ENCODE measurements at regions not wholly inside any gene's neighbourhood (a gene's known extent, or its start where the extent isn't known, plus 50 kb on each side); places are given as distances from the start of the nearest gene placed in this dataset.
"Not testable (repeated sequence)": the region's sequence is repeated elsewhere in the genome, so short reads cannot be mapped to it uniquely, and the experiment has no call there.

- DNase-seq, result not testable (repeated sequence)
Measured at GRCh38 chr15:92806171-92806570, 94.0 kb upstream of the CHD2 start.

DNA sequence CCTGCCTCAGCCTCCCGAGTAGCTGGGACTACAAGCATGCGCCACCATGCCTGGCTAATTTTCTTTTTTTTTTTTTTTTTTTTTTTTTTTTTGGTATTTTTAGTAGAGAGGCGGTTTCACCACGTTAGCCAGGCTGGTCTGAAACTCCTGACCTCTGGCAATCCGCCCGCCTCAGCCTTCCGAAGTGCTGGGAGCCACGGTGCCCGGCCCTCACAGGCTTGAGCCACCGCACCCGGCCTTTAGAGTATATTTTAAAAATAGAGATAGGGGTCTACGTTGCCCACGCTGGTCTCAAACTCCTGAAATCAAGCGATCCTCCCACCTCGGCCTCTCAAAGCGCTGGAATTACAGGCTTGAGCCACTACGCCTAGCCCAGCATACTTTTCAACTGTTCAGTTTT is 93.4 kb upstream of the CHD2 start:
- DNase-seq, result no peak

DNA sequence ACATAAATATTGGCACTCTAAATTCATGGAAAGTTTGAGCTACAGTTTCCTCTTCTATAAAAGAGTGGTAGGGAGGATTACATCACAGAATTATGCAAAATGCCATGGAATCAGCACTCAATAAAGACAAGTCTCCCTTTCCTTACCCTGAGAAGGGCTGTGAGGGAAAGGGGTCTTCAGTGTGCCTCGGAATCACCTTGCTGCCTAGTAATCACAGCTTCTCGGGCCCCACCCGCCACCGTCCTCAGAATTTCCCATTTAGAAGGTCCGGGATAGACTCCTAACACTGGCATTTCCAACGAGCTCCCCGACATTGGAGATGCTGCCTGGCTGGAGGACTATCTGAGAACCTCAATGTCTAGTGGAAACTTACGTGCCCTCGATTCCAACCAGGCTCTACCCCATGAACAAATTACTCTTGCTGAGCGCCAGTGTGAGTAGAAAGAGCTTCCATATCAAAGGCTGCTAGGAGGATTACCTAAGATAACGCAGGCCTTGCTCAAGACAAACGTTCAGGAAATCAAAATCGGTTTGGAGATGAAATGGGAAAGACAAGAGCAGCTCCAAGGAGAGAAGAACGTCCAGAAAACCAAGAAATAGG is 92.1 kb upstream of the CHD2 start:
- no peak for DNase-seq

DNA sequence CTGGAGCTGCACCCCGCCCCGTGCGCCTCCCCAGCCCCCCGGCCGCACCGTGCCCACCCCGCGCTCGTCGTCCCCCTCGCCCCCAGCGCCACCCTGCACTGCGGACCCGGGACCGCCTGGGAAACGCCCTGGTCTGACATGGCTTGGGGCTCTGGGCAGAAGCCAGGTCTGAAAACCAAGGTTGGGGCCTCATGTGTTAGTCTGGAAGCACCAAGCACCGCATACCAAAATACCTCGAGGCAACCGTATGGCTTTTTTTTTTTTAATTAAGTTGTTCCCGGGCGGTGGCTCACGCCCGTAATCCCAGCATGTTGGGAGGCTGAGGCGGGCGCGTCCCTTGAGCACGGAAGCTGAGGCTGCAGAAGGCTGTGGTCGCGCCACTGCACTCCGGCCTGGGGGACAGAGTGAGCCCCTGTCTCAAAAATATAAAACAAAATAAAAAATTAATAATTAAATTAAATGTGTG is 91.5 kb upstream of the CHD2 start:
- DNase-seq, result no peak

DNA sequence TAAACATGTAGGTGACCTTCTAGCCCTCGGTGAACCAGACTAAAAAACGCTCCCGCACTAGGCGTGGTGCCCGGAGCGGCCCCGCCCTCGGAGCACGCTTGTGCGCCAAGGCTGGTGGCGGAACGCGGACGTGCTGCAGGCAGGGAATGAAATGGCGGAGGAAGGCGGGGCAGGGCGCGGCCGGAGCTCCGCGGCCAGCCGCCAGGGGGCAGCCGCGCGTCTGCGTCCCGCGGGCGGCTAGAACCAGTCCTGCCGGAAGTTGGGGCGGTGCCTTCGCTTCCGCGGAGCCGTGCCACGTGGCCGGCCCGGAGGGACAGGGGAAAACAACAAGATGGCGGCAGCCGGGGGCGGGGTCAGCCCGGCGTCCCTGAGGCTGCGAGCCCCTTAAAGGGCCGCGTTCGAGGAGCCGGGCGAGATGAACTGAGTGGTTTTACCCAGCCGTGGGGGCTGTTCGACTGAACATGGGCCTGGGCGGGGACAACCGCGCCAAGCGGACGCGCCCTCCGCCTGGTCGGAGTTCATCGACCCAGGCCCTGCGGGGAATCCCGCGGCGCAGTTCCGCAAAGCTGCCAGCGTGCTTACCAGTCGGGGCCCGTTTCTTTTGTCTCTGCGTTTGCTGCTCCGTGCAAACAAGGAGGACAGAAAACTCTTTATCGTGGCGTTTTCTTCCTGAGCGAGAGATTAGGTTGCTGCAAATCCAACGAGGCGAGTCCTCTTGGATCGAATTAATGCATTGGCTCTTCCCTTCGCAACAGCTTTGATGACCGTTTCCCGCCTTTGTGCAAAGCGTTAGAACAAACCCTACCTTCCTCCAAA is 90.9 kb upstream of the CHD2 start:
- peak; percentile 98 for DNase-seq

DNA sequence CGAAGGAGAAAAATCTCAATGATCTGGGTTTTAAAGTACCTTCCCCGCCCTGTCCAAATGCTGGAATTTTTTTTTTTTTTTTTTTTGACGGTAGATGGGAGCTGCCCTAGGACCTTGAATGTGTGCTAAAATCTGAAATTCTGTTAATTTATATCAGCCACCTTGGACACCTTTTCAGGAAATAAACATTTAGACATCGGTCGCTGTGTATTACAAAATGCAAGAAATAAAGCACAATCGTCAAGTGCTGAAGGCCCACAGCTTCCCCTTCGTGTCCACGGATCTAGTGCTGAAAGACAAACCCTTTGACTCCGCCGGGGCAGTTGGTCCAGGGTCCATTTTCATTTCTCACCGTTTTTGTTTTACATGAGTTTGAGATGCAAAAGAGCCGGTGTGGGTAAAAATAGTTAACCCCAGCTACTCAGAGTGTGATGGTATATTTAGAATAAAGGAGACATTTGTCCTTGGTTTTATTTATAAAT is 90.2 kb upstream of the CHD2 start:
- peak; percentile 26 for DNase-seq

GRCh38 chr15:92810418-92811138 is 89.5 kb upstream of the CHD2 start:
- no peak for DNase-seq

DNA sequence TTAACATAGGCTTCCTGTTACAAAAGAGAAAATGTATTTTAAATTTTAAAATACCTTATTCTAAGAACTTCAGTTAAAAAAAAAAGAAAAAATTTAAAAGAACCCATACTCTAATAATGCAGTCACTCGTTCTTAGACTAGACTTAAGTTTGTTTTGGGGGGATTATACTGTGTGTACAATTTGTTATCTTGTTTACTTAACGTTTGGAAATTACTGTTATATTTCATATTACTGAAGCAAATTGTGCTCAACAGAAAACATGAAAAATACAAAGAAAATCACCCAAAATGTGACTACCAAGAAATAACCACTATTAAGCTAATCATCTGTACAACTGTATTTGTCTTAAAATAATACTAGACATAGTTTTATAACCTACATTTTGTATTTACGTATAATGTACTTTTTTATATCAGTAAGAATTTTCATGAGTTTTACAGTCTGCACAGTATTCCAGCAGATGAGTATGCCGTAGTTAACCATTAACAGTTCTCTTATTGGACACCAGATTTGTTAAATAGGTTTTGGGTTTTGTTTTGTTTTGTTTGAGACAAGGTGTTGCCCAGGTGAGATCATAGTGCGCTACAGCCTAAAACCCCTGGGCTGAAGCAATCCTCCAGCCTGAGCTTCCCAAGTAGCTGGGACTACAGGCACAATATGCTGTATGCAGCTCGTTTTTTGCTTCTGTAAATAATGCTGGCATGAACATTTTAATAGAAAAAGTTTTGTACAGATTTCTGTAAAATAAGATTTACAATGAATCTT is 88.8 kb upstream of the CHD2 start:
- DNase-seq, result no peak

GRCh38 chr15:92812271-92812670 is 87.9 kb upstream of the CHD2 start:
- no peak for DNase-seq

- no peak for DNase-seq
Measured at GRCh38 chr15:92813485-92813884, 86.6 kb upstream of the CHD2 start.

DNA sequence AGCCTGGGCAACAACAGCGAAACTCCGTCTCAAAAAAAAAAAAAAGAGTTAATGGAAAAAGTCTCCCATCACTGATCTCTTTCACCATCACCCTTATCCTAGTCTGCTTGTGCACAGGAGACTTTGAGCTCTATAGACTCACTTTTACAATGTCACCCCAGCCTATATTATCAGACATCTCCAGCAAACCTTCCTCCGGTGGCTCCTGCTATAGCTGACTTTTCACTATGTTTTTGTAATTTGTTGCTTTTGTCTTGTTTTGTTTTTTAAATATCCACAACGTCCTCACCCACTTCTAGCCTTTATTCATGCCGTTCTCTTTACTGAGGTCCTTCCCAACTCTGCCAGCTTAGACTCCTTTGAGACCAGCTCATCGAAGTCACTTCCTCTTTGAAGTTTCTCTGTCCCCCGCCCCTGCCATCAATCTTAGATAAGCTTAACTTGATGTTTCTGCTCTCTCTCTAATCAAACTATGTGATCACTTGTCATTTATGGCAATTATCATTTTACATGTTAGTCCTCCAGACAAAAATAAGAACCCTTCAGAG is 82.7 kb upstream of the CHD2 start:
- DNase-seq, result no peak

- no peak for DNase-seq
Measured at GRCh38 chr15:92818651-92819277, 81.4 kb upstream of the CHD2 start.

DNA sequence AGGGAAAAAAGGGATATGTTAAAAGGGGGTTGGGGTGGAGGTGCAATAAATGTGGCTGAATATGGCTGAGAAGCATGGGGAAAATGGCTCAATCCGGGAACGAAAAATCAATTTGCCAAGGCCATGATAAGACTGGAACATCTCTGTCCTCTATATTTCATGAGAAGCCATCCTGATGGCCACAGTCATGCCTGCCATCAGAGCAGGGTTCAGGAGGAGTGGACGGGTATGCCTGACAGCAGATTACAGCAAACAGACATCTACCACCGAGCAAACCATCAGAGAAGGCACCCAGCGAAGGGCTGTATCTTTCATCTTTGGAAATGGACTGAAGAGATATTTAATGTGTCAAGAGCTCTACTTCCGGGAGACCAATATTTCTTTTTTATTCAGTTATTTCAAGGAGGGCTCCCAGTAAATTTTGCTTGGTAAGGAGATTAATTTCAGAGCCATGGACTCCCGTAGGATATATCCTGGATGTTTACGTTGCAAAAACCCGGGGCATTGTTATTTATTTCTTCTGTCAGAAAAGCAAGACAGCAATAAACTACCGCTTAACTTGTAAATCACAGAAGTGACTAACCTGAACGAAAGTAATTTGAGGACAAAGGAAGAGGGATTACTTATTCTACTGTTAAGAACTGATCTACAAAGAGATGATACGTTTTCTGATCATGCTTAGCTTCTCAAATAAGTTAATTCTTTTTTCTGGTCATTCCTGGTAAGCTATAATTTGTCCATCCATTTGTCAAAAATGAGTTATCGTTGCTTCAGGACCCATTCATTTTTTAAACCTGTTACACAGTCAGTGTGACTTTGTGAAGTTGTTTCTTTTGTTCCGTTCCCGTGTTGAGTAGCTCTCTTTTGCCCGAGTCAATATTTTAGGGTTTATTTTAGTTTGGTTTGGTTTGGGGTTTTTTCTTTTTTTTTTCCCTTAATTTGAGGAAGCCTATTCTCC is 80.6 kb upstream of the CHD2 start:
- no peak for DNase-seq

DNA sequence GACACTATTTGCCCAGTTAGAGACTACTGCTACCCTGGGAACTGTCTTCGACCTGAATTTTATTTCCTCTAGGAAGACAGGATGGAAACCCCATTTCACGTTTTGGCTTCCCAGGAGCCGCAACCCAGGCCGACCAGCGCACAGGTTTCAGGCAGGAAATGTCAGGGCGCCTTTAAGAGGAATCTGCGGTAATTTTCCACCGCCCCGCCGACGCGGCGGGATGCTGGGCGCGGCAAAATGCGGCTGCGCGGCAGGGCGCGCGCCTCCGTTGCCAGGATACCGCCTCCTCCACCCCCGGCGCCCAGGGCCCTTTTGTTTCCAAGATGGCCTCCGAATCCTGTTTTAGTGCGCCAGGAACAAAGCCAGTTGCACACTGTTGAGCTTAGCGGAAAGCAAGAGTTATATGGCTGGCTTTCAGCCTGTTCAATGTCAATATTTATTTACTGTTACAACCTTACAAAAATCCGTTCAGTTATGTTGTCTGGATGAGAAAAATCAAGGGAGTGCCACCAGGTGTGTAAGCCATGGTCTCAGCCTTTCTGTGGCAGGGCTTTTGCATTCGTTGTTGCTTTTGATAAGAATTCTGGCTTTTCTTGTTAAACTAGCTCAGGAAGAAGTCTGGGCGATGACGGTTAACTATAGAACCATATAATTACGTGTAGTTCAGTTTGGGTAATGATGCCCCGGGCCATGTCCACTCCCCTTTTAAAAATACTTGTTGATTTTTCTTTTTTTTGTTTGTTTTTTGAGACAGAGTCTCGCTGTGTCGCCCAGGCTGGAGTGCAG is 79.7 kb upstream of the CHD2 start:
- peak; percentile 76 for DNase-seq

GRCh38 chr15:92821491-92822116 is 78.5 kb upstream of the CHD2 start:
- DNase-seq, result no peak

- no peak for DNase-seq
Measured at GRCh38 chr15:92822216-92823144, 77.6 kb upstream of the CHD2 start.

DNA sequence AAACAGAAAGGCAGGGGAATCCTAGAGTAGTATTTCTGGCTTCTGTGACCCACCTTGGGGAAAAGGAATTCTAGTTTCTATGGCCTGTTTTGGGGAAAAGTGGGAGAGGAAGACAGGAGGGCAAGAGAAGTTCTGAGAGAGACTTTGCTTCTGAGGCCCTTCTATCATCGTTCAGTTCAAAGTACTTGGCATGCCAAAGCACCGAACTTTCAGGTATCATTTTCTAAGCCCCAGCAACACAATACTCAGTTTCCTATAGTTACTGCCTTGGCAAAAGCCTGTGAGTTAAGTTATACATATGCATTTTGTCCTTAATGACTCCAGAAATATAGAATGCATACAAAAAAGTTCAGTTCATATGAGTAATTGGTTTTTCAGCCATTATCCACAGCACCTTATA is 74.1 kb upstream of the CHD2 start:
- DNase-seq, result no peak

- DNase-seq, result not testable (repeated sequence)
Measured at GRCh38 chr15:92827991-92828390, 72.1 kb upstream of the CHD2 start.

All from activated gamma-delta T cell treated with Interleukin-2 at 50 U/mL for 16 hours (primary cell).